GM21526 (cell line): ENCODE measurements at regions not wholly inside any gene's neighbourhood (a gene's known extent, or its start where the extent isn't known, plus 50 kb on each side); places are given as distances from the start of the nearest gene placed in this dataset.
A peak's percentile ranks its signal among the peaks of the same experiment; 100 is the strongest.

ENCODE experiments used
- ATAC-seq: cut with Tn5 transposase; IDR thresholded peaks from one replicate; pipeline ENCODE4 v1.9.1; 2021; ENCODE audit warnings: moderate library complexity; ENCODE audit not compliant: unreplicated experiment, low FRiP score

- ATAC-seq: no peak
These were observed 215.1 kb upstream of the CPEB2 start for GRCh38 chr4:14787221-14787620.

- ATAC-seq: peak; percentile 72
These were observed 214.4 kb upstream of the CPEB2 start for GRCh38 chr4:14787894-14788293.

- no peak for ATAC-seq
These were observed 211.8 kb upstream of the CPEB2 start for GRCh38 chr4:14790494-14790893.

GRCh38 chr4:14792702-14793227 lies 209.5 kb upstream of the CPEB2 start:
- ATAC-seq: no peak

GRCh38 chr4:14800977-14801376 lies 201.3 kb upstream of the CPEB2 start:
- no peak for ATAC-seq

- no peak for ATAC-seq
These were observed 199.7 kb upstream of the CPEB2 start for GRCh38 chr4:14802596-14802995.

GRCh38 chr4:14807856-14808255 lies 194.4 kb upstream of the CPEB2 start:
- no peak for ATAC-seq

- no peak for ATAC-seq
These were observed 193.1 kb upstream of the CPEB2 start for GRCh38 chr4:14809203-14809602.

- no peak for ATAC-seq
These were observed 192.2 kb upstream of the CPEB2 start for GRCh38 chr4:14810121-14810520.

GRCh38 chr4:14810568-14810967 lies 191.7 kb upstream of the CPEB2 start:
- ATAC-seq: no peak

- ATAC-seq: no peak
These were observed 190.2 kb upstream of the CPEB2 start for GRCh38 chr4:14812101-14812500.

- ATAC-seq: no peak
These were observed 185.5 kb upstream of the CPEB2 start for GRCh38 chr4:14816623-14817261.

GRCh38 chr4:14824189-14824588 lies 178.1 kb upstream of the CPEB2 start:
- no peak for ATAC-seq

- no peak for ATAC-seq
These were observed 175.2 kb upstream of the CPEB2 start for GRCh38 chr4:14827111-14827510.

- no peak for ATAC-seq
These were observed 172.5 kb upstream of the CPEB2 start for GRCh38 chr4:14829795-14830194.

GRCh38 chr4:14831416-14831815 lies 170.9 kb upstream of the CPEB2 start:
- ATAC-seq: no peak

GRCh38 chr4:14833053-14833452 lies 169.2 kb upstream of the CPEB2 start:
- ATAC-seq: no peak

- no peak for ATAC-seq
These were observed 167.9 kb upstream of the CPEB2 start for GRCh38 chr4:14834382-14834781.

- no peak for ATAC-seq
These were observed 167.0 kb upstream of the CPEB2 start for GRCh38 chr4:14835288-14835687.

GRCh38 chr4:14835708-14836425 lies 166.4 kb upstream of the CPEB2 start:
- no peak for ATAC-seq

GRCh38 chr4:14837860-14838259 lies 164.4 kb upstream of the CPEB2 start:
- no peak for ATAC-seq
